SJCRH30 (cell line): ENCODE measurements at regions not wholly inside any gene's neighbourhood (a gene's known extent, or its start where the extent isn't known, plus 50 kb on each side); places are given as distances from the start of the nearest gene placed in this dataset.
A peak's percentile ranks its signal among the peaks of the same experiment; 100 is the strongest.

Source experiments
- DNase-seq, 2 experiments: peaks; one replicate each; pipeline ENCODE4 v3.0.0-alpha.2; 2015 to 2020
- H3K27ac ChIP-seq: fragments of 250-450 bp; sonication (Bioruptor Pico); 2 replicates; pipeline ENCODE4 v1.5.1; 2020; ENCODE audit warnings: mild to moderate bottlenecking, moderate library complexity
- H3K27me3 ChIP-seq: fragments of 250-450 bp; sonication (Bioruptor Pico); 2 replicates; pipeline ENCODE4 v1.5.1; 2020; ENCODE audit warnings: mild to moderate bottlenecking, moderate library complexity
- H3K36me3 ChIP-seq: fragments of 250-450 bp; sonication (Bioruptor Pico); 2 replicates; pipeline ENCODE4 v1.5.1; 2020; ENCODE audit warnings: mild to moderate bottlenecking, moderate library complexity
- H3K4me1 ChIP-seq: fragments of 250-450 bp; sonication (Bioruptor Pico); 2 replicates; pipeline ENCODE4 v1.5.1; 2020; ENCODE audit warnings: mild to moderate bottlenecking, moderate library complexity
- H3K4me3 ChIP-seq: fragments of 250-450 bp; sonication (Bioruptor Pico); 2 replicates; pipeline ENCODE4 v1.5.1; 2020; ENCODE audit warnings: mild to moderate bottlenecking, moderate library complexity
- H3K9me3 ChIP-seq: fragments of 250-450 bp; sonication (Bioruptor Pico); replicated peaks from 2 replicates; pipeline ENCODE4 v1.5.1; 2020; ENCODE audit warnings: mild to moderate bottlenecking, moderate library complexity

DNA sequence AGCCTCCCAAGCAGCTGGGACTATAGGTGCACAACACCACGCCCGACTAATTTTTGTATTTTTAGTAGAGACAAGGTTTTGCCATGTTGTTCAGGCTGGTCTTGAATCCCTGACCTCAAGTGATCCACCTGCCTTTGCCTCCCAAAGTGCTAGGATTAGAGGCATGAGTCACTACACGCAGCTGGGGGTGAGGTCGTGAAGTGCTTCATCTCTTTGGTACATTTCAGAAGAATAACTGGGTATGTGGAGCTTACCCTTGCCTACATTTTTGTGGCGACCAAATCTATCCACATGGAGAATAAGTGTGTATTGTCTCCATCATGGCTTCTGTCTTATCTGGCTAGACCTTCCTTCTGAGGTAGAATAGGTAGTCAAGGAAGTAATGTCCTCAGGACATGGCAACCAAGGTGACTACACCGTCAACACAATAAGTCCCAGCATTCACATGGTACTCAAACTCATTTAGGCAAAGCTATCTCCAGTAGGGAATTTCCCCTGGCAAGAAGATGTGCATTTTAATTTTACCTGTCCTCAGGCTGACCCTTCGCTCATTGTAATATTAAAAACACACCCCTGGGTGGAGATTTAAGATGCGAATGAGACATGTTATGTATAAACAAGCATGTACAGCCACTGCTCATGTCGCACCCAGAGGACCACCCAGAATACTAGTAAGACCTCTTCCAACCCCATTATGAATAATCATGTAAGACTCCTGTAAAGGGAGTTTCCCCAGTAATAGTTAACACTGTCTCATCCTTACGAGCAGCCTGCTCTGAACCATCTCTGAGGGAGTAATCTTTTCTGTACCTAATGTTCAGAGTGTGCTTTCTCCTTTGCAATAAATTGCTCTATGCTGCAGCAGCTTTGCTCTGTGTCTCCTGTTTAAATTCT, 1173.2 kb downstream of the TAF11L14 start:
- Histone ChIP-seq H3K4me1 (no peaks in the 10 kb centered on the region), H3K27me3 (no peaks in the 10 kb centered on the region), H3K9me3 (no peaks in the 10 kb centered on the region), H3K36me3 (no peaks in the 10 kb centered on the region), H3K27ac (no peak overlapping the region), H3K4me3 (no peak overlapping the region)
- peak; percentile 11 to 29 for DNase-seq

DNA sequence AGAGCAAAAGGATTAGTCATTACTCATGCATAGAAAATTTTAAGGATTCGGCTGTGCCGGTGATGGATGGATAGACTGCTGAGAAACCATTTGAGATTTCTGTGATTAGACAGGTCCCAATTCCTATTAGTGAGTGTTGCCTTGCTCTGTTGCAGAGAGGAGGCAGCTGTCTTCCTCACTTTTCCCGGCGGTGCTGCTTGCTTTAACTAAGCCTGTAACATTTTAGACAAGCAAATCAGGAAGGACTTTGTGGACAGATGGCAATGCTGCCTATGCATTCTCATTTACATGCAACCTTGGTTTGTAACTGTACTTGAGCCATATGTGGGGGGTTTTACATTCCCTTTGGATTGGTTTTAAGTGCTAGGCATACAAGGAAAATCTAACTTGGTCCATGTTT, 1176.3 kb downstream of the CDH18 start:
- no peak overlapping the region for H3K27ac ChIP-seq
- DNase-seq: peak in 1 of 2 experiments; percentile 3
- H3K27me3 ChIP-seq: no peaks in the 10 kb centered on the region
- H3K9me3 ChIP-seq: no peaks in the 10 kb centered on the region
- no peak overlapping the region for H3K4me3 ChIP-seq
- no peaks in the 10 kb centered on the region for H3K4me1 ChIP-seq
- no peaks in the 10 kb centered on the region for H3K36me3 ChIP-seq

DNA sequence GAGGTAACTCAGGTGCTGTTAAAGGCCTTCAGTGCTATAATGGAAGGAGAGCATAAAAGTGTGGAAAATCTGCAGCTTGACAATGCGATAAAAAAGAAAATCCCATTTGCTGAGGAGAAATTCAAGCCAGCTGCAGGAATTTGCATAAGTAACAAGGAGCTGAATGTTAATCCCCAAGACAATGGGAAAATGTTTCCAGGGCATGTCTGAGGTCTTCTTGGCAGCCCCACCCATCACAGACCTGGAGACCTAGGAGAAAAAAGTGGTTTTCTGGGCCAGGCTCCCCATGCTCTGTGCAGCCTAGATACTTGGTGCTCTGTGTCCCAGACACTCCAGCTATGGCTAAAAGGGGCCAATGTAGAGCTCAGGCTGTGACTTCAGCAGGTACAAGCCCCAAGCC, 1159.6 kb downstream of the CDH18 start:
- Histone ChIP-seq H3K9me3 (no peaks in the 10 kb centered on the region), H3K4me1 (no peaks in the 10 kb centered on the region), H3K4me3 (no peak overlapping the region), H3K27ac (no peak overlapping the region), H3K36me3 (no peaks in the 10 kb centered on the region), H3K27me3 (no peaks in the 10 kb centered on the region)
- DNase-seq: no peak

DNA sequence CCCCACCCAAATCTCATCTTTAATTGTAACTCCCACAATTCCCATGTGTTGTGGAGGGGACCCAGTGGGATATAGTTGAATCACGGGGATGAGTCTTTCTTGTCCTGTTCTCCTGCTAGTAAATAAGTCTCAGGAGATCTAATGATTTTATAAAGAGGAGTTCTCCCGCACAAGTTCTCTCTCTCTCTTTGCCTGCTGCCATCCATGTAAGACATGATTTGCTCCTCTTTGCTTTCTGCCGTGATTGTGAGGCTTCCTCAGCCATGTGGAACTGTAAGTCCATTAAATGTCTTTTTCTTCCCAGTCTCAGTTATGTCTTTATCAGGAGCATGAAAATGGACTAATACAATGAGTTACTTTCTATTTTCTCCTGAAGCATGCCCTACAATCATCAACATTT, 1158.5 kb downstream of the CDH18 start:
- Histone ChIP-seq H3K36me3 (no peaks in the 10 kb centered on the region), H3K27me3 (no peaks in the 10 kb centered on the region), H3K4me3 (no peak overlapping the region), H3K27ac (no peak overlapping the region), H3K4me1 (no peaks in the 10 kb centered on the region), H3K9me3 (no peaks in the 10 kb centered on the region)
- DNase-seq: no peak

DNA sequence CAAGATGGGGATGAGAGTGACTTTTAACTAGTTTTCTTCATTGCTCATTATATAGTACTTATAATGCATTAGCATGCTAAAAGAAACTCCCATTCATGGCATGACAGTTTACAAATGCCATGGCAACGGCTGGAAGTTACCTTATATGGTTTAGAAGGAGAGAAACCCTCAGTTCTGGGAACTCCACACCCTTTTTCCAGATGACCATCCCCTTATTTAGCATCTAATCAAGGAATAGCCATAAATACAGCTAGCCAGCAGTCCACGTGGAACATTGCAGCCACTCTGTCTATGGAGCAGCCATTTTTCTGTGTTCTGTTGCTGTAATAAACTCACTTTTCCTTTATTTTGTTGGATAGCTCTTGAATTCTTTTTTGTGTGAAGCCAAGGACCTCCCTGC, 1137.8 kb downstream of the CDH18 start:
- Histone ChIP-seq H3K36me3 (no peaks in the 10 kb centered on the region), H3K27ac (no peak overlapping the region), H3K9me3 (no peaks in the 10 kb centered on the region), H3K4me3 (no peak overlapping the region), H3K4me1 (no peaks in the 10 kb centered on the region), H3K27me3 (no peaks in the 10 kb centered on the region)
- DNase-seq: no peak

DNA sequence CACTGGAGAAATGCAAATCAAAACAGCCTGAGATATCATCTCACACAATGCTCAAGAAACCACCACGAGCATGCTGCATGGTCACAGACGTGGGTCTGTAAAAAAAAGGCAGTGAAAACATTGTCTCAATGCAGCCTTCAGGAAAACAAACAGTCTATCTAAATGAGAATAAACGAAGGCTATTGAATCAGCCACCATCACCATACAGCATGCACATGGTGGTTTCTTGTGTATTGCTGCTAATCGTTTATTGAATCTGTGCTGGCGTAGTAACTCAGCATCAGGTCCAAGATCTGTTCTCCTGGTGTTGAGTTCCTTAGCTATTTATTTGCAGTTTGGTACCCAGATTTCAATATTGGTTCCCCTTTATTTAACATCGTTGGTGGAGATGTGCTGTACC, 1115.0 kb downstream of the CDH18 start:
- H3K4me3 ChIP-seq: no peak overlapping the region
- H3K36me3 ChIP-seq: no peaks in the 10 kb centered on the region
- no peak overlapping the region for H3K27ac ChIP-seq
- no peaks in the 10 kb centered on the region for H3K4me1 ChIP-seq
- DNase-seq: no peak
- H3K27me3 ChIP-seq: no peaks in the 10 kb centered on the region
- H3K9me3 ChIP-seq: no peaks in the 10 kb centered on the region

DNA sequence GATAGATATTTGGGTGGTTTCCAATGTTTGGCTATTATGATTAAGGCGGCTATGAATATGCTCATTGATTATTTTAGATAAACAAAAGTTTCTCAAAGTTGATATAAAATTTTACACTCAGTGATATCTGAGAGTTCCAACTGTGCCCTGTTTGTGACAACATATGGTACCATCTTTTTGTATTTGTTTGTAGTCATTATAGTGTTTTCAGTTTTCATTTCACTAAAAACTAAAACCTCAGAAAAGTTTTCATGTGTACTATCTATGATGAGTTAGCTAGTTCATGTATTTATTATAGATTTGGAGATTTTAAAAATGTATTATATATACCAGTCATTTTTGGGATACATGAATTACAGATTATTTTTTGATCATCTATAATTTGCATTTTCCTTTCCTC, 1111.4 kb downstream of the CDH18 start:
- no peaks in the 10 kb centered on the region for H3K4me1 ChIP-seq
- no peaks in the 10 kb centered on the region for H3K9me3 ChIP-seq
- no peaks in the 10 kb centered on the region for H3K36me3 ChIP-seq
- no peaks in the 10 kb centered on the region for H3K27me3 ChIP-seq
- no peak for DNase-seq
- no peak overlapping the region for H3K27ac ChIP-seq
- H3K4me3 ChIP-seq: no peak overlapping the region

DNA sequence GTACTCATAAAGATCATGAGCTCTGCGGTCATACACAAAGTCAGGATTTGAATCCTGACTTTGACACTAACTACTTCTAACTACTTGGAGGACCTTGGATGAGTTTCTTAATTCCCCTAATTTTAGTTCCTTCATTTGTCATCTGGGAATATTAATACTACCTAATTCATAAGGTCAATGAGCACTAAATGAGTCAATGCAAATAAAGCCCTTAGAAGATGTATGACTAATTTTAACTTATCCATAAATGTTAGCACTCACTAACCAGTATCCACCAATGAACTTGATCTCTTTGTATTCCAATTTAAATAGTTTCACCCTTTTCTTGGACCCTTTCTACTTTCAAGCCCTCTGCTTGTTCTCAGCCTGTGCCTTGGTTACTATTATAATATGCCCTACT, 1106.4 kb downstream of the CDH18 start:
- DNase-seq: no peak
- no peak overlapping the region for H3K27ac ChIP-seq
- no peaks in the 10 kb centered on the region for H3K36me3 ChIP-seq
- no peak overlapping the region for H3K4me3 ChIP-seq
- H3K9me3 ChIP-seq: no peaks in the 10 kb centered on the region
- no peaks in the 10 kb centered on the region for H3K27me3 ChIP-seq
- no peaks in the 10 kb centered on the region for H3K4me1 ChIP-seq

DNA sequence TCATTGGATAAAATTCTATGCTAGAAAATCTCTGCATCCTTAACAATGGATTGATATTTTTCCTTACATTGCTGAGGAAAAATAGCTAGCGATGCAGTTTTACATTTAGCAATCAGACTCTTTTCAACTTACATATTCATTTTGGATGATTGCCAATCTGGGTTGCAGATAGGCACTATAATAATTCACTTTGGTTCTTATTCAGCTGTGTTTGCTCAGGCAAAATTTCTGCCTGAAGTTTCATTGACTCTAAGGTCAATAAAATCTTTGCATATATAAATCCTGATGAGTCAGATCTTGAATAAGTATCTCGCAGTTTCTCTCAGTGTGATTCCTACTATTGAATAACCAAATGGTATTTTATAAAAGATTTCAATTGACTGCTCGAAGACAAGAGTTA, 1105.8 kb downstream of the CDH18 start:
- no peak for DNase-seq
- Histone ChIP-seq H3K4me3 (no peak overlapping the region), H3K4me1 (no peaks in the 10 kb centered on the region), H3K36me3 (no peaks in the 10 kb centered on the region), H3K9me3 (no peaks in the 10 kb centered on the region), H3K27me3 (no peaks in the 10 kb centered on the region), H3K27ac (no peak overlapping the region)

DNA sequence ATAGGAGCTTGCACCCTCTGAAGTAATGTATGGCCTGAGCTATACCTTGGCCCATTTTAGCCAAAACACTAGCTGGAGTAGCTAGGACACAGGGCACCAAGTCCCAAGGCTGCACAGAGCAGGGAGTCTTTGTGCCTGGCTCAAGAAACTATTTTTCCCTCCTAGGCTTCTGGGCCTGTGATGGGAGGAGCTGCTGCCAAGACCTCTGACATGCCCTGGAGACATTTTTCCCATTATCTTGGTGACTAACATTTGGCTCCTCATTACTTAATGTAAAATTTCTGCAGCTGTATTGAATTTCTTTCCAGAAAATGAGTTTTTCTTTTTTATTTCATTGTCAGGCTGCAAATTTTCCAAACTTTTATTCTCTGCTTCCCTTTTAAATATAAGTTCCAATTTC, 1099.2 kb downstream of the CDH18 start:
- no peak for DNase-seq
- H3K4me1 ChIP-seq: no peaks in the 10 kb centered on the region
- no peaks in the 10 kb centered on the region for H3K9me3 ChIP-seq
- H3K27me3 ChIP-seq: no peaks in the 10 kb centered on the region
- H3K27ac ChIP-seq: no peak overlapping the region
- no peak overlapping the region for H3K4me3 ChIP-seq
- H3K36me3 ChIP-seq: no peaks in the 10 kb centered on the region

DNA sequence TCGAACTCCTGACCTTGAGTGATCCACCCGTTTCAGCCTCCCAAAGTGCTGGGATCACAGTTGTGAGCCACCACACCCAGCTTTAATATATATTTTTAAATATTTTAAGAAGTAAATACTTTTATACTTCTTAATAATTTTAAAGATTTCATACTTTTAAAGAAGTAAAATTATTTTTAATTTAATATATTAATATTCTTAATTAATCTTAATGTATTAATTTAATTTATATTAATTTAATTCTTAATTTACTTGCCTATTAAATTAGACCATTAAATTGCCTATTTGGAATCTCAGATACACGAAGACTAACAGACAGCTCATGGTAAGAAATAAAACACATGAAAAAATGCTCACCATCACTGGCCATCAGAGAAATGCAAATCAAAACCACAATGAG, 1087.4 kb downstream of the CDH18 start:
- Histone ChIP-seq H3K36me3 (no peaks in the 10 kb centered on the region), H3K27me3 (no peaks in the 10 kb centered on the region), H3K27ac (no peak overlapping the region), H3K9me3 (no peaks in the 10 kb centered on the region), H3K4me1 (no peaks in the 10 kb centered on the region), H3K4me3 (no peak overlapping the region)
- no peak for DNase-seq

DNA sequence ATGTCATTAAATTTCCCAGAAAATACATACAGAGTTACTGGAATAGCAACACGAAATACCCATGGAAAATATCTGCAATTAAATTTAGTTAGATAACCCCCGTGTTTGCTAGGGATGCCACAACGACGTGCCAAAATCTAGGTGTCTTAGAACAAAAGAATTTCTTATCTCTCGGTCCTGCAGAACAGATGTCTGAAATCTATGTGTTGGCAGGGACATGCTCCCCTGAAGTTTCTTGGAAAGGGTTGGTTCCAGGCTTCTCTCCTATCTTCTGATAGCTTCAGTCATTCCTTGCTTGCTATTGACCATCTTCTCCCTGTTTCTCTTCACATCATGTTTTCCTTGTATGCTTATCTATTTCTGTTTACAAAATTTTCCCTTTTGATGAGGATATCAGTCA, 1067.0 kb downstream of the CDH18 start:
- Histone ChIP-seq H3K4me3 (no peak overlapping the region), H3K9me3 (no peaks in the 10 kb centered on the region), H3K27ac (no peak overlapping the region), H3K27me3 (no peaks in the 10 kb centered on the region), H3K4me1 (no peaks in the 10 kb centered on the region), H3K36me3 (no peaks in the 10 kb centered on the region)
- DNase-seq: no peak

DNA sequence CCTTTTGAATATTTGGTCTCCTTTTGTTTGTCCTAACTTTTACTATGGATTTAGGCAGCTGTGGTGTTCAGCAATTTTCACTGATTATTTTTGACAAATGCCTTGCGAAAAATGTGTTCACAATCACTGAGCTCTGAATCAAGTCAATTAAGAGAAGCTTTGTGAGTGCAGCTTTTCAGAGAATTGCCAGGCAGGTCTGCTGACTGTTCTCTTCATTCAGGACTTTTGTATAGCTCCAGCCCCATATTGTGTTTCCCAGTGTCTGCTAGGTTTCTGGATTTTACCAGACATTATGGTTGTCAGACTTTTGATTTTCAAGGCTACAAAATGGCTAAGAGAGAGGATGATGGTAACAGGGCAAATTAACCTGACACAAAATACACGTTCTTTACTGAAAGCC, 1055.9 kb downstream of the CDH18 start:
- DNase-seq: no peak
- H3K36me3 ChIP-seq: no peaks in the 10 kb centered on the region
- no peak overlapping the region for H3K27ac ChIP-seq
- no peaks in the 10 kb centered on the region for H3K27me3 ChIP-seq
- H3K4me1 ChIP-seq: no peaks in the 10 kb centered on the region
- no peaks in the 10 kb centered on the region for H3K9me3 ChIP-seq
- H3K4me3 ChIP-seq: no peak overlapping the region

DNA sequence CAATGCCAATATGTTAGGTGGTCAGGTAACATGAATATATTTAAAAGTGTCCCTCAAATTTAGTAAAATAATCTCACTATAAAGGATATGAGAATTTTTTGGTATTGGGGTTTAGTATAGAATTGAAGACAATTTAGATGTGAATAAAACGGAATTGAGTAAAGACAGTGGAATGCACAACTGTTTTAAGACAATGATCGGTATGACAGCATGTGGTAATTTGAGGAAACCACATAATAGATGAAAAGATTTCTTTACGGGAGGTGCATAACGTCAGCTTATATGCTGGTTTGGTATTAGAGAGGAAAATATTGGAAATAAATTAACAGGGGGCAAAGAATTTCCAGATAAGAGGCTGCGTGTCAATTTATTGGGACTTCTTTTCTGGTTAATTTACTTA, 1043.2 kb downstream of the CDH18 start:
- Histone ChIP-seq H3K27me3 (no peaks in the 10 kb centered on the region), H3K4me3 (no peak overlapping the region), H3K27ac (no peak overlapping the region)

DNA sequence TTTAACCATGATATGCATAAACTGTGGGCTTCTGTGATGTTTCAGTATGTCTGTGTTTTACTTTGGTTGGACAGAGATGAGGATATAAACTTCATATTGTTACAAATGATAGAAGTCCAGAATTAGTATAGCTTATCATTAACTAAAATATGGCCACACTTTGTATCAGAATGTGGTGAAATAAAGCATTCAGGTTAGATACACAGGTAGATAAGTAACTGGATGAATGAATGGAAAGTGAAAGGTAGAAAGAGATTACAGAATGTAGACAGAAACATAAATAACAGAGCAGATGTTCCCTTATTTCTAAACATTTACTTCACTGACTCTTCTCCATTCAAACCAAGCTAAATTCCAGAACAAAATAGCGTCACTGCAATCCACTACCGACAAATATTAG, 1033.8 kb downstream of the CDH18 start:
- no peak for DNase-seq
- Histone ChIP-seq H3K9me3 (no peaks in the 10 kb centered on the region), H3K27ac (no peak overlapping the region), H3K4me3 (no peak overlapping the region), H3K36me3 (no peaks in the 10 kb centered on the region), H3K27me3 (no peaks in the 10 kb centered on the region), H3K4me1 (no peaks in the 10 kb centered on the region)

More for the DNA sequence above, 1043.2 kb downstream of the CDH18 start:
- peak in 1 of 2 experiments; percentile 2 for DNase-seq
- Histone ChIP-seq H3K9me3 (no peaks in the 10 kb centered on the region), H3K4me1 (no peaks in the 10 kb centered on the region), H3K36me3 (no peaks in the 10 kb centered on the region)

DNA sequence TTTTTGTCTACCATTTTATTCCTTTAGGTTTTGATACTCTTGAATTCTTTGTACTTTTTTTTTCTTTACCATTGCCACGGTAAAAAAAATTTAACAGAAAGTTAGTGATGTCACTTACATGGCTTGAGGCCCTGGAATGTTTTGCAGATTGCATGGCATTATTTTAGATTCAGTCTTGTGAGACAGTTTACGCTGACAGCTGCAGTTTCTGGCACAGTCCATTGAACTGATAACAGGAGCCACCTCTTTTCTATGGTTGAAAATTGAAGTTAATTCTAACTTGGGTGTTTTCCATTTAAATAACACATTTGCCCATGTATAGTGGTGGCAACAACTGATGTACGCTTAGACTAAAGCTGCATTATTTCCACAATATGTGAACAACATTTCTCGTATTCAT, 1028.5 kb downstream of the CDH18 start:
- Histone ChIP-seq H3K27me3 (no peaks in the 10 kb centered on the region), H3K27ac (no peak overlapping the region), H3K4me1 (no peaks in the 10 kb centered on the region), H3K36me3 (no peaks in the 10 kb centered on the region), H3K4me3 (no peak overlapping the region), H3K9me3 (no peaks in the 10 kb centered on the region)
- DNase-seq: no peak
